ENCODE measurements at regions not wholly inside any gene's neighbourhood (a gene's known extent, or its start where the extent isn't known, plus 50 kb on each side); places are given as distances from the start of the nearest gene placed in this dataset.

DNA sequence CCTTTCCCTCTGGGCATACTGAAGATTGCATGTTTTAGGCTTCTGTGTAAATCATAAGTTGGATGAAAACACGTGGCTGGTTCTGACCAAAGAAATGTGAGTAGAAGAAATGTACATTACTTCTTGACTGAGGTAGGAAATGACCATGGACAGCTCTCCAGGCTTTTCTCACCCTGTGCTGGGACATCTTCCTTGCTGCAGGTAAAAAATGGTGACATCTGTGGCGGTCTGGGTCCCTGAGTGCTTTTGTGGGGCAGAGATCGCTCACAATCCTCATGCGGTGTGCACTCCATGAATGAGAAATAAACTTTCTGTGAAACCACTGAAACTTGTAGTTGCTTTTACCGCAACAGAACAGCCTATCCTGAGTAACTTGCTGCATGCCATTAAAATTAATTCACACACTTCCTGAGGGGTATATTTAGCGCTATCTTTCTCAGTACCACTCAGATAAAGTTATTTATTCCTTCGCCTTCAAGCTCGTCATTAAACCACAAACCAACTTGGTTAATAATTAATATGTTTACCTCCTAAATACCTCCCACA, 730.4 kb downstream of the EFNA5 start:
- Histone ChIP-seq H3K36me3 (ENCODE audit: control insufficient read depth in 2 of 2, extremely low read depth in 1 of 2, insufficient read depth in 2 of 2, low read length in 2 of 2) (no peaks in the 10 kb centered on the region), H4K20me1 (replicated peaks; ENCODE audit: control insufficient read depth, extremely low read depth, insufficient read depth, low read length) (no peaks in the 10 kb centered on the region), H3K79me2 (ENCODE audit: control insufficient read depth, insufficient read depth, low read length) (no peaks in the 10 kb centered on the region), H3K27ac (ENCODE audit: insufficient read depth, low read depth, low read length) (peak overlapping the region; percentile 21), H3K9me3 (replicated peaks; ENCODE audit: control insufficient read depth, insufficient read depth, low read length) (no peaks in the 10 kb centered on the region), H3K27me3 (ENCODE audit: control insufficient read depth in 2 of 2, insufficient read depth in 2 of 2, low read length in 2 of 2) (no peaks in the 10 kb centered on the region), H3K4me2 (ENCODE audit: insufficient read depth, low read length) (no peak overlapping the region), H3K4me3 (replicated peaks in 1 of 3; ENCODE audit: insufficient read depth in 1 of 3, low read depth in 1 of 3, low read length in 3 of 3) (no peak overlapping the region), H3K9me1 (replicated peaks; ENCODE audit: control insufficient read depth, extremely low read depth, insufficient read depth, low read length) (no peaks in the 10 kb centered on the region), H2AFZ (ENCODE audit: low read depth, low read length) (no peak overlapping the region), H3K9ac (replicated peaks; ENCODE audit: extremely low read depth, insufficient read depth, low read length) (no peak overlapping the region), H3K4me1 (ENCODE audit: control insufficient read depth, extremely low read depth, insufficient read depth, low read length) (peaks cover 18% of the 10 kb centered on the region)
- BruUV-seq (replicated peaks), result no TSS peak
- FAIRE-seq, result no peak
- ChIA-PET POLR2A (no interaction called here), CTCF (no interaction called here)
- dilution Hi-C loops (cut with MboI; ENCODE audit: extremely low pct_ligation_motif_present, low sequenced_read_pairs) (no loop called here), intact Hi-C loops (cut with micrococcal nuclease) (no loop called here)
- TF ChIP-seq POLR2AphosphoS5 (IDR thresholded peaks at IDR 0.05; ENCODE audit: insufficient read depth, low read depth, low read length), result no peak
- no peak for TF ChIP-seq CTCF (IDR thresholded peaks at IDR 0.05; ENCODE audit: extremely low read depth in 1 of 2, insufficient read depth in 1 of 2, low read depth in 1 of 2, low read length in 2 of 2)
- TF ChIP-seq EZH2 (IDR thresholded peaks at IDR 0.05; ENCODE audit: borderline replicate concordance, low read depth, low read length, severe bottlenecking), result no peak
- no peak for TF ChIP-seq FOS (IDR thresholded peaks at IDR 0.05; ENCODE audit: borderline replicate concordance, insufficient read depth, low read length)
- no peak for TF ChIP-seq MYC (IDR thresholded peaks at IDR 0.05; ENCODE audit: low read depth, low read length)
- no peak for TF ChIP-seq JUN (IDR thresholded peaks at IDR 0.05; ENCODE audit: borderline replicate concordance, insufficient read depth, insufficient read length, low read depth)
- TF ChIP-seq, protein P1, sequence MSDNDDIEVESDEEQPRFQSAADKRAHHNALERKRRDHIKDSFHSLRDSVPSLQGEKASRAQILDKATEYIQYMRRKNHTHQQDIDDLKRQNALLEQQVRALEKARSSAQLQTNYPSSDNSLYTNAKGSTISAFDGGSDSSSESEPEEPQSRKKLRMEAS (IDR thresholded peaks at IDR 0.05; ENCODE audit: insufficient read depth, insufficient read length), result no peak
- no peak for TF ChIP-seq GATA2 (IDR thresholded peaks at IDR 0.05; ENCODE audit: insufficient read depth, insufficient read length, low read depth, low read length)
- TF ChIP-seq POLR2A (IDR thresholded peaks at IDR 0.05; ENCODE audit: low read depth, low read length), result no peak
- DNase-seq (ENCODE audit: low read depth, low spot score), result no peak

Data from endothelial cell of umbilical vein (primary cell).